ENCODE measurements at regions not wholly inside any gene's neighbourhood (a gene's known extent, or its start where the extent isn't known, plus 50 kb on each side); places are given as distances from the start of the nearest gene placed in this dataset.

DNA sequence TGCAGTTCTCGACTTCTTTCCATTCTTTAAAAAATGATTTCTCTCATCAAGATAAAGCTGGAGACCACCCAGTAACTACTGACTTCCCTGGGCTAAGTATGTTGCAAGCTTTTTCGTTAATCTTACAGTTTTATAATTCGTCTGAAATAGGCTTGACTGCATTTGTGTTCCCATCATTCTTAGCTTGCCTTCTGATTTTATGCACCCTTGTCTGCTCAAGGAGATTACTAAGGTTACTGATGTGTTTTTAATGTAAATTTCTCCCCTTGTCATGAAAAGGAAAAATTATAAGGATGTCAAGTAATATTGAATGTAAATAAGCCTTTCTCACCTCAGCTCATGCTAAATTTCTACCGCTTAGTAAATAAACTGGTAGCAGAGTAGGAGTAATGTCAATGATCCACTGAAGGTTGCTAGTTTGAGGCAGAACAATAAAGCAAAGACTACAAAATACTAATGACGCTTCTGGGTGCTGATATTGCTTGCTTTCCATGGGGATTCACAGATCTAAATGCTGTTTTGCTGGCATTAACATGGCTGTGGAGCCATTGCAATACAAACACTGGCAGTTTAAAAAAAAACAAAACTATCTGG lies 91.9 kb upstream of the CDH20 start:
- TF ChIP-seq, protein P1, sequence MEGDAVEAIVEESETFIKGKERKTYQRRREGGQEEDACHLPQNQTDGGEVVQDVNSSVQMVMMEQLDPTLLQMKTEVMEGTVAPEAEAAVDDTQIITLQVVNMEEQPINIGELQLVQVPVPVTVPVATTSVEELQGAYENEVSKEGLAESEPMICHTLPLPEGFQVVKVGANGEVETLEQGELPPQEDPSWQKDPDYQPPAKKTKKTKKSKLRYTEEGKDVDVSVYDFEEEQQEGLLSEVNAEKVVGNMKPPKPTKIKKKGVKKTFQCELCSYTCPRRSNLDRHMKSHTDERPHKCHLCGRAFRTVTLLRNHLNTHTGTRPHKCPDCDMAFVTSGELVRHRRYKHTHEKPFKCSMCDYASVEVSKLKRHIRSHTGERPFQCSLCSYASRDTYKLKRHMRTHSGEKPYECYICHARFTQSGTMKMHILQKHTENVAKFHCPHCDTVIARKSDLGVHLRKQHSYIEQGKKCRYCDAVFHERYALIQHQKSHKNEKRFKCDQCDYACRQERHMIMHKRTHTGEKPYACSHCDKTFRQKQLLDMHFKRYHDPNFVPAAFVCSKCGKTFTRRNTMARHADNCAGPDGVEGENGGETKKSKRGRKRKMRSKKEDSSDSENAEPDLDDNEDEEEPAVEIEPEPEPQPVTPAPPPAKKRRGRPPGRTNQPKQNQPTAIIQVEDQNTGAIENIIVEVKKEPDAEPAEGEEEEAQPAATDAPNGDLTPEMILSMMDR (IDR thresholded peaks at IDR 0.05) = no peak
- no peak for TF ChIP-seq POLR2A (IDR thresholded peaks at IDR 0.05)
